Keratinocyte (primary cell): ENCODE measurements at regions not wholly inside any gene's neighbourhood (a gene's known extent, or its start where the extent isn't known, plus 50 kb on each side); places are given as distances from the start of the nearest gene placed in this dataset.
"Not testable (repeated sequence)": the region's sequence is repeated elsewhere in the genome, so short reads cannot be mapped to it uniquely, and the experiment has no call there.

Source experiments
- DNase-seq: peaks from one replicate; pipeline ENCODE4 v3.0.0-alpha.2; 2011; ENCODE audit warnings: low read depth, missing footprints, low spot score
- FAIRE-seq: peaks from 2 replicates; lab custom pipeline; 2011; peaks lifted over from hg19 to GRCh38; lab: Jason Lieb, UNC
- H2AFZ ChIP-seq: 2 replicates; pipeline ENCODE4 v1.6.0; 2012; ENCODE audit warnings: low read length, control low read depth, inconsistent platforms; ENCODE audit not compliant: control insufficient read depth
- H3K27ac ChIP-seq: 2 replicates; pipeline ENCODE4 v1.5.1; 2011; ENCODE audit warnings: low read length; ENCODE audit not compliant: control insufficient read depth, insufficient read depth
- H3K27me3 ChIP-seq: 3 replicates; pipeline ENCODE4 v1.6.0; 2011; ENCODE audit warnings: low read length; ENCODE audit not compliant: control insufficient read depth, insufficient read depth; ENCODE audit errors: extremely low read depth
- H3K36me3 ChIP-seq, 2 experiments: 2 replicates in 1 of 2; 3 replicates in 1 of 2; pipeline ENCODE4 v1.5.1; 2011; ENCODE audit warnings: low read length in 2 of 2, mild to moderate bottlenecking in 1 of 2; ENCODE audit not compliant: control insufficient read depth in 2 of 2, insufficient read depth in 2 of 2; ENCODE audit errors: extremely low read depth in 1 of 2
- H3K4me1 ChIP-seq: 3 replicates; pipeline ENCODE4 v1.5.1; 2011; ENCODE audit warnings: low read length; ENCODE audit not compliant: control insufficient read depth, insufficient read depth; ENCODE audit errors: extremely low read depth
- H3K4me2 ChIP-seq: 3 replicates; pipeline ENCODE4 v1.6.0; 2011; ENCODE audit warnings: low read depth, low read length; ENCODE audit not compliant: control insufficient read depth, insufficient read depth; ENCODE audit errors: extremely low read depth
- H3K4me3 ChIP-seq, 3 experiments: fragments of 200-600 bp in 1 of 3; sonication (generic) in 1 of 3; 2 replicates in 2 of 3; 3 replicates in 1 of 3; pipeline ENCODE4 v1.5.1; 2011 to 2016; ENCODE audit warnings: low read length in 3 of 3, mild to moderate bottlenecking in 3 of 3, control low read depth in 2 of 3, inconsistent platforms in 1 of 3, low read depth in 1 of 3, mixed read lengths in 1 of 3, mixed run types in 1 of 3, moderate library complexity in 1 of 3; ENCODE audit not compliant: control insufficient read depth in 2 of 3, insufficient read depth in 2 of 3; ENCODE audit errors: extremely low read depth in 1 of 3
- H3K79me2 ChIP-seq: 2 replicates; pipeline ENCODE4 v1.6.0; 2012; ENCODE audit warnings: low read length; ENCODE audit not compliant: control insufficient read depth, insufficient read depth
- H3K9ac ChIP-seq: 3 replicates; pipeline ENCODE4 v1.6.0; 2011; ENCODE audit warnings: low read length; ENCODE audit not compliant: control insufficient read depth, insufficient read depth; ENCODE audit errors: extremely low read depth
- H3K9me1 ChIP-seq: 3 replicates; pipeline ENCODE4 v1.6.0; 2011; ENCODE audit warnings: low read length; ENCODE audit not compliant: control insufficient read depth, insufficient read depth; ENCODE audit errors: extremely low read depth
- H3K9me3 ChIP-seq: 2 replicates; pipeline ENCODE4 v1.5.1; 2012; ENCODE audit warnings: low read depth, low read length; ENCODE audit not compliant: control insufficient read depth
- H4K20me1 ChIP-seq: 3 replicates; pipeline ENCODE4 v1.6.0; 2011; ENCODE audit warnings: low read length; ENCODE audit not compliant: control insufficient read depth, insufficient read depth; ENCODE audit errors: extremely low read depth
- EZH2 ChIP-seq: IDR thresholded peaks from one replicate; pipeline ENCODE4 v1.6.1; 2012; ENCODE audit warnings: inconsistent platforms, mild to moderate bottlenecking, low read length, moderate library complexity
- dilution Hi-C: fragments of 300-500 bp; cut with MboI; formaldehyde crosslinking; loops from one replicate; pipeline ENCODE4 v1.7.0; 2020; ENCODE audit warnings: low sequenced_read_pairs; ENCODE audit not compliant: extremely low pct_ligation_motif_present
- TF ChIP-seq, protein P1 (sequence below), 3 experiments: IDR thresholded peaks in 1 of 3; conservative IDR thresholded peaks in 1 of 3; optimal IDR thresholded peaks in 1 of 3; 2 replicates in 2 of 3; 3 replicates in 1 of 3; pipeline versions ENCODE3 to v1.5.1; 2011; ENCODE audit warnings: low read length in 3 of 3, mild to moderate bottlenecking in 3 of 3, moderate library complexity in 2 of 3, control low read depth in 1 of 3, inconsistent platforms in 1 of 3; ENCODE audit not compliant: insufficient read depth in 2 of 3; ENCODE audit errors: extremely low read depth in 1 of 3

DNA sequence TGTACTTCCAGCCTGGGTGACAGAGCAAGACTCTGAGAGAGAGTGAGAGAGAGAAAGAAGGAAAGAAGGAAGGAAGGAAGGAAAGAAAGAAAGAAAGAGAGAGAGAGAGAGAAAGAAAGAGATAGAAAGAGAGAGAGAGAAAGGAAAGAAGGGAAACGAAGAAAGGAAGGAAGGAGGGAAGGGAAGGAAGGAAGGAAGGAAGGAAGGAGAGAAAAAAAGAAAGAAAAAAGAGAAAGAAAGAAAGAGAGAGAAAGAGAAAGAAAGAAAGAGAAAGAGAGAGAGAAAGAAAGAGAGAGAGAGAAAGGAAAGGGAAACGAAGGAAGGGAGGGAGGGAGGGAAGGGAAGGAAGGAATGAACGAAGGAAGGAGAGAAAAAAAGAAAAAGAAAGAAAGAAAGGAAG lies 238.6 kb downstream of the ASMT start:
- dilution Hi-C loops: no loop called here
- Histone ChIP-seq H3K9me1 (no peaks in the 10 kb centered on the region), H4K20me1 (no peaks in the 10 kb centered on the region), H3K79me2 (no peaks in the 10 kb centered on the region), H3K4me3 (no peak overlapping the region), H3K27ac (no peak overlapping the region), H3K27me3 (no peaks in the 10 kb centered on the region), H3K36me3 (no peaks in the 10 kb centered on the region), H3K9ac (no peak overlapping the region), H3K4me1 (peaks cover 6% of the 10 kb centered on the region), H3K9me3 (peaks cover 1% of the 10 kb centered on the region), H3K4me2 (peak overlapping the region; percentile 58), H2AFZ (peak overlapping the region; percentile 59)
- FAIRE-seq (no peak), DNase-seq (no peak)
- no peak for TF ChIP-seq EZH2
- TF ChIP-seq, protein P1, sequence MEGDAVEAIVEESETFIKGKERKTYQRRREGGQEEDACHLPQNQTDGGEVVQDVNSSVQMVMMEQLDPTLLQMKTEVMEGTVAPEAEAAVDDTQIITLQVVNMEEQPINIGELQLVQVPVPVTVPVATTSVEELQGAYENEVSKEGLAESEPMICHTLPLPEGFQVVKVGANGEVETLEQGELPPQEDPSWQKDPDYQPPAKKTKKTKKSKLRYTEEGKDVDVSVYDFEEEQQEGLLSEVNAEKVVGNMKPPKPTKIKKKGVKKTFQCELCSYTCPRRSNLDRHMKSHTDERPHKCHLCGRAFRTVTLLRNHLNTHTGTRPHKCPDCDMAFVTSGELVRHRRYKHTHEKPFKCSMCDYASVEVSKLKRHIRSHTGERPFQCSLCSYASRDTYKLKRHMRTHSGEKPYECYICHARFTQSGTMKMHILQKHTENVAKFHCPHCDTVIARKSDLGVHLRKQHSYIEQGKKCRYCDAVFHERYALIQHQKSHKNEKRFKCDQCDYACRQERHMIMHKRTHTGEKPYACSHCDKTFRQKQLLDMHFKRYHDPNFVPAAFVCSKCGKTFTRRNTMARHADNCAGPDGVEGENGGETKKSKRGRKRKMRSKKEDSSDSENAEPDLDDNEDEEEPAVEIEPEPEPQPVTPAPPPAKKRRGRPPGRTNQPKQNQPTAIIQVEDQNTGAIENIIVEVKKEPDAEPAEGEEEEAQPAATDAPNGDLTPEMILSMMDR (optimal IDR thresholded peaks at IDR 0.05 in 1 of 3, IDR thresholded peaks at IDR 0.05 in 1 of 3, conservative IDR thresholded peaks at IDR 0.05 in 1 of 3; ENCODE audit: extremely low read depth in 1 of 3, insufficient read depth in 2 of 3, low read length in 3 of 3): no peak

DNA sequence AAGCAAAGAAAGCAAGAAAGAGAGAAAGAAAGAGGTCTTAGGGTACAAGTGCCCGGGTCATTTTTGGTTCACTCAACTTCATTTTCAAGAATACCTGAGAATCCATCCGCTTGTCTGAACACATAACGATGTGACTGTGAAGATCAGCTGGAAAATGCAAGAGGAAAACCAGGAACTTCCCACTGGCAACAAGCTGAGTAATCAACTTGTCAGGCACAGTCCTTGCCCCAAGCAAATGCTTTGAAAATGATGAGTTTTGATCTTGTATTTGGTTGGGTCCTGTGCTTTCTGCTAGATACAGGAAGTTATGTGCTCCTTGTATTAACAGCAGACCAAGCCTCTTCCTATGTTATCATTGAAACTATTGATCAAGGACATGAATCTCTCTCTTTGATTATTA lies 239.1 kb downstream of the ASMT start:
- Histone ChIP-seq H3K79me2 (no peaks in the 10 kb centered on the region), H2AFZ (peak overlapping the region; percentile 59), H3K4me3 (peak overlapping the region in 1 of 3 experiments; percentile 20), H3K9ac (no peak overlapping the region), H3K27me3 (no peaks in the 10 kb centered on the region), H3K36me3 (no peaks in the 10 kb centered on the region), H3K4me1 (peaks cover 6% of the 10 kb centered on the region), H3K9me1 (no peaks in the 10 kb centered on the region), H3K9me3 (peaks cover 1% of the 10 kb centered on the region), H4K20me1 (no peaks in the 10 kb centered on the region), H3K27ac (no peak overlapping the region), H3K4me2 (peak overlapping the region; percentile 58)
- DNase-seq (peak; percentile 44), FAIRE-seq (peak; percentile 93)
- no peak for TF ChIP-seq EZH2
- TF ChIP-seq, protein P1 (optimal IDR thresholded peaks at IDR 0.05 in 1 of 3, IDR thresholded peaks at IDR 0.05 in 1 of 3, conservative IDR thresholded peaks at IDR 0.05 in 1 of 3; ENCODE audit: extremely low read depth in 1 of 3, insufficient read depth in 2 of 3, low read length in 3 of 3): no peak
- dilution Hi-C loops: no loop called here

DNA sequence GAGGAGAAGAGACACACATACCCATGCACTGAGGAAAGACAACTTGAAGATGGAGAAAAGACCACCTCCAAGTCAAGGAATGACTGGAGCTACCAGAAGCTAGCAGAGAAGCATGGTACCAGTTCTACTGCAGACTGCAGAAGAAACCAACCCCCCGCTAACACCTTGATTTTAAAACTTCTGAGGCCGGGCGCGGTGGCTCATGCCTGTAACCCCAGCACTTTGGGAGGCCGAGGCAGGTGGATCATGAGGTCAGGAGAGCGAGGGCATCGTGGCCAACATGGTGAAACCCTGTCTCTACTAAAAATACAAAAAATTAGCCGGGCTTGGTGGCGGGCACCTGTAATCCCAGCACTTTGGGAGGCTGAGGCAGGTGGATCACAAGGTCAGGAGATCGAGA lies 240.0 kb downstream of the ASMT start:
- H3K4me1 ChIP-seq, H3K4me3 ChIP-seq, H3K27ac ChIP-seq, H3K79me2 ChIP-seq, dilution Hi-C loops, H3K9me3 ChIP-seq, FAIRE-seq, H3K9ac ChIP-seq, H4K20me1 ChIP-seq, H3K9me1 ChIP-seq, H3K4me2 ChIP-seq, H3K27me3 ChIP-seq, H3K36me3 ChIP-seq, H2AFZ ChIP-seq, DNase-seq: not testable (repeated sequence)

DNA sequence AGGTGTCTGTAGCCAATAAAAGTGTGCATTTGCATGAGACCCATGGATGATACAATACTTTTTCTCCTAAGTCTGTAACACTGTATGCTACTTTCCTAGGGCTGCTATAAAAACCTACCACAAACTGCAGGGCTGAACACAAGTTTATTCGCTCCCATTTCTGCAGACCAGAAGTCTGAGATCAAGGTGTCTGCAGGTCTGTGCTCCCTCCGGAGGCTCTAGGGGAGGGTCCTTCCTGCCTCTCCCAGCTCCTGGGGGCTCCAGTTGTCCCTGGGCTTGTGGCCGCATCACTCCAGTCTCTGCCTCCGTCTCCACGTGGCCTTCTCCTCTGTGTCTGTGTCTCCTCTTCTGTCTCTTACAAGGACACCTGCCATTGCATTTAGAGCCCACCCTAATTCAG lies 244.4 kb downstream of the ASMT start:
- H3K9me3 ChIP-seq, H3K27ac ChIP-seq, H4K20me1 ChIP-seq, FAIRE-seq, DNase-seq, H3K9ac ChIP-seq, H3K9me1 ChIP-seq, H3K4me1 ChIP-seq, dilution Hi-C loops, H3K4me2 ChIP-seq, H3K36me3 ChIP-seq, H3K4me3 ChIP-seq, H3K79me2 ChIP-seq, H2AFZ ChIP-seq, H3K27me3 ChIP-seq: not testable (repeated sequence)
